GM19395 (cell line): ENCODE measurements at regions not wholly inside any gene's neighbourhood (a gene's known extent, or its start where the extent isn't known, plus 50 kb on each side); places are given as distances from the start of the nearest gene placed in this dataset.
A peak's percentile ranks its signal among the peaks of the same experiment; 100 is the strongest.
"Not testable (repeated sequence)": the region's sequence is repeated elsewhere in the genome, so short reads cannot be mapped to it uniquely, and the experiment has no call there.

Source experiments
- ATAC-seq: cut with Tn5 transposase; IDR thresholded peaks from one replicate; pipeline ENCODE4 v1.9.1; 2021; ENCODE audit warnings: mild to moderate bottlenecking, moderate library complexity; ENCODE audit not compliant: unreplicated experiment

DNA sequence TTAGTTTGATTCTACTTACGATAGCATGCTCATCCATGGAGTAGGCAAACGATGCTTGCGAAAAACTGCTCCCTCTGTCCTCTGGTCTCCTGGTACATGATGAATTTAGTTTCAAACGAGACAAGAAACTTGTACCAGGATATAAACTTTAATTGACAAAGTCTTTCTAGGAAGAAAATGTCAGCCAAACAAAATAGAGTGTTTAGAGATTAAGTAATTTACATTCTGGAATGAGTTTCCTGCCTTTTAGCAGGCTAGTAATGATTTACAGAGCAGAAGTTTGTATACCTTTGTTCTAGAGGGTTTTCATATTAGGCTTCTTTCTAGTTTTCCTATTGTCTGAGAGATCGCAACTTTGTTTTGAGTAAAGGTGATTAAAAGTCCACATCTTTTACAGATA lies 206.9 kb downstream of the RPL10L start:
- no peak for ATAC-seq

DNA sequence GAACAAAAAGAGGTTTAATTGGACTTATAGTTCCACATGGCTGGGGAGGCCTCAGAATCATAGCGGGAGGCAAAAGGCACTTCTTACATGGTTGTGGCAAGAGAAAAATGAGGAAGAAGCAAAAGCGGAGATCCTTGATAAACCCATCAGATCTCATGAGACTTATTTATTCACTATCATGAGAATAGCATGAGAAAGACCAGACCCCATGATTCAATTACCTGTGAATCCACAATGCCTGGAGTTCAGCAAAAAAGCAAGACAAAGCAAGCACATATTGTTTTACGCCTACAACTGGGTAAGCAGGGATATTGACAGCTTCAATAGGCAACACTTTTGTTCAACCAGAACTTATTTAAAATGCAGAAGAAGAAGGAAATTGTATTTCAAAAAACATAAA lies 218.2 kb downstream of the RPL10L start:
- no peak for ATAC-seq

DNA sequence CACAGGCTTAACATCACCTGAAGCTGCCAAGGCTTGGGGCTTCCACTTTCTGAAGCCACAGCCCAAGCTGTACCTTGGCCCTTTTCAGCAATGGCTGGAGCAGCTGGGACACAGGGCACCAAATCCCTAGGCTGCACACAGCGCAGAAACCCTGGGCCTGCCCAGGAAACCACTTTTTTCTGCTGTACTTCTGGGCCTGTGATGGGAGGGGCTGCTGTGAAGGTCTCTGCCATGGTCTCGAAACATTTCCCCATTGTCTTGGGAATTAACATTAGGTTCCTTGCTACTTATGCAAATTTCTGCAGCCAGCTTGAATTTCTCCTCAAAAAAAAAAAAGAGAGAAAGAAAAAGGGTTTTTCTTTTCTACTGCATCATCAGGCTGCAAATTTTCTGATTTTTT lies 219.1 kb downstream of the RPL10L start:
- no peak for ATAC-seq

DNA sequence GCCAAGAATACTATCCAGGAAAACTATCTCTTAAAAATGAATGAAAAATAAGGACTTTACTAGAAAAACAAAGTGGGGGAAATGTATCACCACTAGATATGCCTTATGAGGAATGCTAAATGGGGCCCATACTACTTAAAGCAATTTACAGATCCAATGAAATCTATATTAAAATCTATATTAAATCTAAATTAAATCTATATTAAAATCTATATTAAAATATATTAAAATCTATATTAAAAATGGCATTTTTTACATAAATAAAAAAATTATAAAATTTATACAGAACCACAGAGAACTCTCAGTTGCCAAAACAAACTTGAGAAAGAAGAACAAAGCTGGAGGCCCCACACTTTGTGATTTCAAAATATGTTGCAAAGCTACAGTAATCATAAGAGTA lies 234.5 kb downstream of the RPL10L start:
- ATAC-seq, result no peak

DNA sequence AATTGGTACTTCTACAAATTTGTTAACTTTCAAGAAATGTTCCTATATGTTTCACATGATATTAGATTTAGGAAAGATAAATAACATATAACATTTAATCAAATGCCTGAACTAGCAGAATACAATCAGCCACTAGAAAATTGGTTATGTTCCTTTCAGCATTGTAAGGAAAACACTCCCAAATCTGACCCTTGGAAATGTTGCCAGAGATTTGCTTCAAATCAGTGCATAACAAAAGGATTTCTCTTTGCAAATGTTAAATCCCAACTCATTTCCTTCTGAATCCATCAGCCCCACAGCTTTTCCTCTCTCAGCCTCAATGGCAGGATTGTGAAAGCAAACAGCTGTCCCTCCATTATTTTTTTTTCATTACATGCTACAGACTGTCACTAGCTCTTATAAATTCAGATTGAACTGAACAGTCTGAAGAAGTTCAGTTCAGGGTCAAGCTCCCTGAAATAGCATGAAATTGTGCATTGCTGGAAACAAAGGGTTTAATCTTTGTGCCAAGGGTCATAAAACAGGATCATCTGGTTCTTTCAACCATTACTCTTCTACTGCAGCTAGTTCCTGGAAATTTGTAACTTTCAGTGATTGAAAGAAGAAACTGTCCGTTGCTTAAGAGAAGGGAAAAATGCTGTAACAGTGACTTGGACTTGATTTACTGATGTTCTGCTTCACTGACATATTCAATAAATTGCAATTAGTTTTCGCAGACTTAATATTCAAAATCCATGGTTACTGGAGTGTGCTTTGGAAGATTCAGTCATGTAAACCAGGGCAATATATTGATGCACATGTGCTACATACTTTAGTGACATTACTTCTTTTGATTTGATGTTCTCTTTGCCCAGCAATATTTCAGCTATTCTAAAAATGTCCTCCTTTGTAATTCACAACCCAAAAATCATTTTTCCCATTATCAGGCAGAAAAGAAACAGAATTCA lies 246.4 kb downstream of the RPL10L start:
- ATAC-seq, result no peak

- not testable (repeated sequence) for ATAC-seq
These were observed 249.4 kb downstream of the RPL10L start for GRCh38 chr14:46402001-46402690.

DNA sequence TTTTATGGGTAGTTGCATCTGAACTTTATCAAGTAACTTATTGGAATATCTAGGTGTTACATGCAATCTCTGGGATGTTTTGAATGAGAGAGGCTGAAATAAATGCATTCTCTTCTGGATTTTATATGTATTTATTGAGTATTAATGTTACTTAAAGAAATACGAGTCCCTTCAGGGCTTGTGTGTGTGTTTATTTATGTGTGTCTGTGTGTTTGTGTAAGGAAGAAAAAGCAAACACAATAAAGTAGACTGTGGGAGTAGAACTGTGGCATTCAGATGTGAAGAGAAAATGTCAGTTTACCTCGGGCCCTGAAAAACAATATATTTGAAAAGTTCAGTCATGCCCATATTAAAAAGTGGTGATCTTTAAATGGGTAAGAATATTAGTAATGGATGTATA lies 250.5 kb downstream of the RPL10L start:
- ATAC-seq, result no peak

DNA sequence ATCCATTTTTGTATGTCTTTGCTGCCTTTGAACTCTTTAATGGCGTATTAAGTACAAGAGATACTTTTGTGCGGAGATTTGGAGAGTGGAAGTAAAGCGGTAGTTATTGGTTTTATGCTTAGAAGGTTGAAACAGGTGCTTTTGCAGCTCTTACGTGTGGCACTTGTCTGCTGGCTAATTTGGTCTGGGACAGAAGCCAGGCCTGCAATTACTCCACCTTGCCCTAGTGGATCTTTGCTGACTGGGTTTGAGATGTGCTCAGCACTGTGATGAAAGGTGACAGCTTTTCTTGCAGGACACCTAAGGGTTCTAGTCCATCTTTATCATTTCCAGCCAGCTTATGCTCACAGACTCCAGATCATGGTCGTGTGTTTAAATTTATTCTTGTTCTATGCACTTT lies 252.5 kb downstream of the RPL10L start:
- ATAC-seq, result no peak

DNA sequence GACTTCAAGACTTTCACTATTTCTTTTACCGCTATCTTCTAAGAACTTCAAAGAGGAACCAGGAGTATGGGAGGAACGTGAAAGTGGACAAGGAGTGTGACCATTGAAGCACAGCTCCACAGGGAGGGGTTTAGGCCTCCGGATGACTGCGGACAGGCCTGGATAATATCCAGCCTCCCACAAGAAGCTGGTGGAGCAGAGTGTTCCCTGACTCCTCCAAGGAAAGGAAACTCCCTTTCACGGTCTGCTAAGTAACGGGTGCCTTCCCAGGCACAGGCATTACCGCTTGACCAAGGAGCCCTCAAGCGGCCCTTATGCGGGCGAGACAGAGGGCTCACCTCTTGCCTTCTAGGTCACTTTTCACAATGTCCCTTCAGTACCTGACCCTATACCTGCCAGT lies 267.0 kb downstream of the RPL10L start:
- no peak for ATAC-seq

GRCh38 chr14:46381674-46382073 lies 269.9 kb downstream of the RPL10L start:
- no peak for ATAC-seq

GRCh38 chr14:46378248-46378647 lies 273.3 kb downstream of the RPL10L start:
- no peak for ATAC-seq

GRCh38 chr14:46377305-46377704 lies 274.3 kb downstream of the RPL10L start:
- no peak for ATAC-seq

DNA sequence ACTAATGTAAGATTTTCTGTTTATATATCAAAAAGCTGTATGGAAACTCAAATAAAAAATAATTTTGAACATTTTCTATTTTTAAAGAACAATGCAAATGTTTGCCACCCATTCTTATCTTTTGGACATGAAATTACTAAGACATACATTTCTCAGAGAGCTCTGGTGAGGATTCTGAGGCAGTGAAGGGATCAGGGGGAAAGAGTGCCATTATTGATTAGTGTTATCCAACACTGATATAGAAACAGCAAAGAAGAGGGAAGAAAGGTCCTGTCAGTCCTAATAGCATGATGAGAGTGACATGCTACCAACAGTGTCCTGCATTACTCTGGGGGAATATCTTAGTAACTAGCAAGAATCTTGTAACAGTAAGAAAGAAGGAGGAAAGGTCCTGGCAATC lies 282.2 kb downstream of the RPL10L start:
- ATAC-seq, result no peak

DNA sequence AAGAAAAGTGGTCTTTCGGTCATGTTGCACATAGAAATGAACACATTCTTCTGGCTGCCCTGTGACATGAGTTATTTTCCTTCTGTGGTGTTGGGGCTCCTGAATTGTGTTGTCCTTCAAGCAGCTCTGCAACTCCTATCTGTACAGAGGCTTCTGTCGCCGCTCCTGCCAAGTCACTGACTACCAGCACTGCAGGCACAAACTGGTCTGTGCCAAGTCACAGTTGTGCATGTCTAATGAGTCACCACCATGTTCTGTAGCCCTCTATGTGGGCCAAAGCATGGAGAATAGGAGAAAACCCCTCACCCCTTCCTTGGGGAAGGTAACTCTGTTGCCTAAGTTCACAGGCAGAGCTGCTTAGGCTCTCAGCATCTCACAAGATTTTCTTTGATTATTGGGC lies 283.3 kb downstream of the RPL10L start:
- ATAC-seq, result no peak

DNA sequence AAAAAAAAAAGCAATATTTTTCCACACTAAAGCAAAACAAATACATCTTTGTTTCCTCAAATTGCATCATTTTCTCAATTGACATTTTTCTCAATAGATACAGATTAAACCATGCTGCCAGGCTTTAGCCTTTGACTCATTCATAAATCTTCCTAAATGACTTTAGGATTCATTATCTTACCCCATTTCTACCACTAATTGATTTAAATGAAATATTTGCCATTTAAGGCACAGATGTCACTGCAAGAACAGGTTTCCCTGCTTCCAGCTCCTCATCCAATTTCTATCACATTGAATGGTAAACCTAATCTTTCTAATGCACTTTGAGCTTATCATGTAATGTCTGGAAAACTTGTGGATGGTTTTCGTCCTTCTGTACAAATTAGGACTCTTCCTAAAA lies 298.7 kb downstream of the RPL10L start:
- no peak for ATAC-seq

- peak; percentile 87 for ATAC-seq
These were observed 307.1 kb downstream of the RPL10L start for GRCh38 chr14:46344327-46344937.

- ATAC-seq, result no peak
These were observed 325.8 kb downstream of the RPL10L start for GRCh38 chr14:46325777-46326176.

GRCh38 chr14:46325157-46325556 lies 326.4 kb downstream of the RPL10L start:
- ATAC-seq, result no peak

GRCh38 chr14:46323404-46323762 lies 328.2 kb downstream of the RPL10L start:
- no peak for ATAC-seq

- no peak for ATAC-seq
These were observed 328.7 kb downstream of the RPL10L start for GRCh38 chr14:46322730-46323403.

DNA sequence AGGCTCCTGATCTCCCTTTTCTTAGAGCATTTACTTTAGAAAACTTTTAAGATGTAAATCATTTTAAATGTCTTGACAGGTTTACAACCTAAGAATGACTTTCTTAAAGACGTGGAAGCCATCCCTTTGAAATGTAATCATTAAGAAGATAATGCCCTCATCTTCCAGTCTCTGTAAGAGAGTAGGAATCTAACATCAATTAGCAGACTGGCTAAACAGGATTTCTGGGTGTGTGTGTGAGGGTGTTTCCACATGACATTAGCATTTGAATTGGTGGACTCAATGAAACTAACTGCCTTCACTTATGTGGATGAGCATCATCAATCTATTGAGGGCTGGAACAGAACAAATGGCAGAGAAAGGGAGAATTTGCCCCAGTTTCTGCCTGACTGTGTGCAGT lies 329.5 kb downstream of the RPL10L start:
- ATAC-seq, result no peak
